Vagina (tissue), 2 donors: ENCODE measurements at regions not wholly inside any gene's neighbourhood (a gene's known extent, or its start where the extent isn't known, plus 50 kb on each side); places are given as distances from the start of the nearest gene placed in this dataset.

Experiments
- POLR2A ChIP-seq, 2 donors: fragments of 450-650 bp; IDR thresholded peaks; one replicate each; pipeline ENCODE4 v1.6.1; 2017; ENCODE audit warnings: antibody characterized with exemption in 2 of 2, mild to moderate bottlenecking in 2 of 2, moderate library complexity in 2 of 2
- POLR2AphosphoS5 ChIP-seq, 2 donors: sonication (generic); formaldehyde crosslinking; IDR thresholded peaks; one replicate each; pipeline ENCODE4 v1.9.0; 2017; ENCODE audit warnings: antibody characterized with exemption in 2 of 2, mild to moderate bottlenecking in 2 of 2, low read depth in 1 of 2; ENCODE audit not compliant: insufficient read depth in 1 of 2

GRCh38 chr18:11522992-11523391, 86.4 kb upstream of the SLC35G4 start:
- no peak for TF ChIP-seq POLR2AphosphoS5 (IDR thresholded peaks at IDR 0.05; ENCODE audit: insufficient read depth in 1 of 2, low read depth in 1 of 2)
- no peak for TF ChIP-seq POLR2A (IDR thresholded peaks at IDR 0.05)
